Neural progenitor cell (in vitro differentiated cells): ENCODE measurements at regions not wholly inside any gene's neighbourhood (a gene's known extent, or its start where the extent isn't known, plus 50 kb on each side); places are given as distances from the start of the nearest gene placed in this dataset.
"Not testable (repeated sequence)": the region's sequence is repeated elsewhere in the genome, so short reads cannot be mapped to it uniquely, and the experiment has no call there.

Source experiments
- CTCF ChIP-seq: fragments of 200-600 bp; sonication (generic); IDR thresholded peaks from 2 replicates; pipeline ENCODE4 v1.5.1; 2017; ENCODE audit warnings: antibody characterized with exemption, mild to moderate bottlenecking
- EZH2 ChIP-seq: fragments of 200-600 bp; sonication (generic); IDR thresholded peaks from 2 replicates; pipeline ENCODE4 v1.6.1; 2017; ENCODE audit warnings: antibody characterized with exemption, mild to moderate bottlenecking, moderate library complexity

- TF ChIP-seq EZH2, CTCF: not testable (repeated sequence)
These were observed 152.8 kb downstream of the NBPF8 start for GRCh38 chr1:120567620-120568019.
